ENCODE measurements at regions not wholly inside any gene's neighbourhood (a gene's known extent, or its start where the extent isn't known, plus 50 kb on each side); places are given as distances from the start of the nearest gene placed in this dataset.

DNA sequence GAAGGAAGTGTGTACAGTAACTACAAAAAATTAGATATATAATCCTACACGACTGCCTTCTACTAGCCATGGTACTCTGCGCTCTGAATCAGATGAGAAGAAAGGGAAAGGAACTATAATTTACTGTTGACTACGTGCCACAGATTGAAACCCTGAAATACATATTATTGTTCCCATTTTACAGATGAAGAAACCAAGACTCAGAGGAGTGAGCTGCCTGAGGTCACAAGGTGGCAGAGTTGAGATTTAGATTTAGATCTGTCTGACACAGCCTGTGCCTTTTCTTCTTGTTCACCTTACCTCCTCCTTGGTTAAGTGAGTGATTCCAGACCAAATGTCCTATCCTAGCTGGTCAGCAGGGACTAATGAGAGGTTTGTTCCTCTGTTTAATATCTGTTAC lies 61.6 kb upstream of the OR4E1 start:
- POLR2A ChIA-PET (ENCODE audit: unreplicated experiment): no interaction called here
- Histone ChIP-seq H3K4me3 (no peak overlapping the region), H3F3A (ENCODE audit: insufficient read depth, low read depth) (no peaks in the 10 kb centered on the region), H3K9me3 (ENCODE audit: insufficient read depth, low read depth) (no peaks in the 10 kb centered on the region), H3K4me1 (replicated peaks; ENCODE audit: insufficient read depth) (no peaks in the 10 kb centered on the region), H3K36me3 (ENCODE audit: low read depth) (no peaks in the 10 kb centered on the region), H3K79me2 (ENCODE audit: low read depth) (no peaks in the 10 kb centered on the region), H3K9me2 (ENCODE audit: insufficient read depth) (no peaks in the 10 kb centered on the region), H2AFZ (no peak overlapping the region), H3K4me2 (no peak overlapping the region), H4K20me1 (ENCODE audit: insufficient read depth) (no peaks in the 10 kb centered on the region), H3K27me3 (ENCODE audit: insufficient read depth, low read depth) (peaks cover 5% of the 10 kb centered on the region; the same call in 1 of the 2 replicates), H3K27ac (no peak overlapping the region)
- no peak for DNase-seq
- no TSS peak for BruUV-seq (replicated peaks)
- intact Hi-C loops (cut with micrococcal nuclease; ENCODE audit: unreplicated experiment): no loop called here
- TF ChIP-seq EZH2 (IDR thresholded peaks at IDR 0.05; ENCODE audit: low read depth) (no peak), CTCF (conservative IDR thresholded peaks at IDR 0.05) (no peak)
- CTCF ChIA-PET: no interaction called here

DNA sequence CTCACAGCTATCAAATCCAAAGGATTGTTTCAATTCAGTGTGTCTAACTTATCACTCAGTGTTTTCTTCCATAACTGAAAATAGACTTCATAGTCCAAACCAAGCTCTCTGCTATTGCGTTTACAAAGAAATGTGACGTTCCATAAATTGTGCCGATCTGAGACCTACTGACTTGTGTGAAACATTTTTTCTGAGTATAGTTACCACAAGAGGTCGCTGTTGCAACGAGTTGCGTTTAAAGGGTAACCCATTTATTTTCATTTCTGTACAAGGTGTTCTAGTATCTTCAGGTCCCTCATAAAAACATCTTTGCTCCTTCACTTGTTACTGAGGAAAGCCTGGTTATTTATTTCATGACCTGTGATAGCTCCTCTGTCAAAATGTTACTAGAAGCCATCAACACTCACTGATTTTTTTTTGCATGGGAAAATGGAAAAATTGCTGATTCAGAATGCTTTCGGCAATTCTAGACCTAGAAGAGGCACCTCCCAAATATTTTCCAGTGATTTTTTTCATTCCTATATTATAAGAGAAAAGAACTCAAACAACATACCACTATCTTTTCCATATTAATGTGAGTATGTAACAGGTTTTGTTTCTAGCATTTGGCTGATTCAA lies 60.9 kb upstream of the OR4E1 start:
- POLR2A ChIA-PET (ENCODE audit: unreplicated experiment): interaction anchor here (0.6 to 0.9 kb wide), 2 partner anchors 254 to 279 kb away, joined by 5 to 9 read pairs; no protein-coding TSS in a partner anchor
- H2AFZ ChIP-seq: no peak overlapping the region
- H4K20me1 ChIP-seq (ENCODE audit: insufficient read depth): no peaks in the 10 kb centered on the region
- no peaks in the 10 kb centered on the region for H3K36me3 ChIP-seq (ENCODE audit: low read depth)
- CTCF ChIA-PET: interaction anchor here (0.6 to 0.7 kb wide), 3 partner anchors 34 to 220 kb away, joined by 3 to 7 read pairs (median 5); no protein-coding TSS in a partner anchor
- peak overlapping the region; percentile 18; the same call in 1 of the 2 replicates for H3K4me2 ChIP-seq
- TF ChIP-seq CTCF (conservative IDR thresholded peaks at IDR 0.05) (peak; percentile 78), EZH2 (IDR thresholded peaks at IDR 0.05; ENCODE audit: low read depth) (no peak)
- no peaks in the 10 kb centered on the region for H3K9me2 ChIP-seq (ENCODE audit: insufficient read depth)
- peak in 1 of 2 experiments; percentile 7 for DNase-seq
- H3K4me1 ChIP-seq (replicated peaks; ENCODE audit: insufficient read depth): no peaks in the 10 kb centered on the region
- H3K79me2 ChIP-seq (ENCODE audit: low read depth): no peaks in the 10 kb centered on the region
- H3K27me3 ChIP-seq (ENCODE audit: insufficient read depth, low read depth): peaks cover 5% of the 10 kb centered on the region; the same call in 1 of the 2 replicates
- no peak overlapping the region for H3K4me3 ChIP-seq
- H3F3A ChIP-seq (ENCODE audit: insufficient read depth, low read depth): no peaks in the 10 kb centered on the region
- H3K27ac ChIP-seq: no peak overlapping the region
- no peaks in the 10 kb centered on the region for H3K9me3 ChIP-seq (ENCODE audit: insufficient read depth, low read depth)
- BruUV-seq (replicated peaks): no TSS peak
- intact Hi-C loops (cut with micrococcal nuclease; ENCODE audit: unreplicated experiment): no loop called here

DNA sequence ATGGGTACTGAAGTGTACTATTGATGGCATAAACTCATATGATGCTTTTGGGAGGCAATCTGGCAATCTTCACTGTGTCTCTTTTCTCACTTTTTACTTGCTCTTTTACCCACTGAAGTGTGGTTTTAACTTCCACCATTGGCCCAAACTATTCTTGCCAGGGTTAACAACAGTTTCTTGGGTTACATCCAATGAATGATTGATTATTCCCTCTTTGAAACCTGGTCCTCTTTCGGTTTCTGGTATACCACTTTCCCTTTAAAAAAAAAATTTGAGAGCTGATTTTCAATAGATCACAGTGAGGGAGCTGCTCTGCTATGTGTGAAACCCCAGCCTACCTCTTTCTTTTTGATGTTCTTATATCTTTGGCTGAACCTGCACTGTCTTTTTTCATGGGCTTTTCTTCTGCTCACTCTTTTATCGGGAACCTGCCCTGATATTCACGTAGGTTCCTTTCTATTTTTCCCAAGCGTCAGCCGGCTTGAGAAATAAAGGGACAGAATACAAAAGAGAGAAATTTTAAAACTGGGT lies 56.1 kb upstream of the OR4E1 start:
- no peaks in the 10 kb centered on the region for H3K36me3 ChIP-seq (ENCODE audit: low read depth)
- ChIA-PET POLR2A (ENCODE audit: unreplicated experiment) (no interaction called here), CTCF (no interaction called here)
- BruUV-seq (replicated peaks): no TSS peak
- no peaks in the 10 kb centered on the region for H3K79me2 ChIP-seq (ENCODE audit: low read depth)
- H3F3A ChIP-seq (ENCODE audit: insufficient read depth, low read depth): no peaks in the 10 kb centered on the region
- H3K4me3 ChIP-seq: no peak overlapping the region
- no peaks in the 10 kb centered on the region for H3K27me3 ChIP-seq (ENCODE audit: insufficient read depth, low read depth)
- TF ChIP-seq CTCF (conservative IDR thresholded peaks at IDR 0.05): no peak
- no peak for TF ChIP-seq EZH2 (IDR thresholded peaks at IDR 0.05; ENCODE audit: low read depth)
- no peak for DNase-seq
- H3K9me2 ChIP-seq (ENCODE audit: insufficient read depth): no peaks in the 10 kb centered on the region
- H3K4me1 ChIP-seq (replicated peaks; ENCODE audit: insufficient read depth): no peaks in the 10 kb centered on the region
- no peak overlapping the region for H2AFZ ChIP-seq
- intact Hi-C loops (cut with micrococcal nuclease; ENCODE audit: unreplicated experiment): no loop called here
- H3K9me3 ChIP-seq (ENCODE audit: insufficient read depth, low read depth): no peaks in the 10 kb centered on the region
- no peak overlapping the region for H3K4me2 ChIP-seq
- no peak overlapping the region for H3K27ac ChIP-seq
- no peaks in the 10 kb centered on the region for H4K20me1 ChIP-seq (ENCODE audit: insufficient read depth)

Measured in PC-9 (cell line).